ENCODE measurements at regions not wholly inside any gene's neighbourhood (a gene's known extent, or its start where the extent isn't known, plus 50 kb on each side); places are given as distances from the start of the nearest gene placed in this dataset.

DNA sequence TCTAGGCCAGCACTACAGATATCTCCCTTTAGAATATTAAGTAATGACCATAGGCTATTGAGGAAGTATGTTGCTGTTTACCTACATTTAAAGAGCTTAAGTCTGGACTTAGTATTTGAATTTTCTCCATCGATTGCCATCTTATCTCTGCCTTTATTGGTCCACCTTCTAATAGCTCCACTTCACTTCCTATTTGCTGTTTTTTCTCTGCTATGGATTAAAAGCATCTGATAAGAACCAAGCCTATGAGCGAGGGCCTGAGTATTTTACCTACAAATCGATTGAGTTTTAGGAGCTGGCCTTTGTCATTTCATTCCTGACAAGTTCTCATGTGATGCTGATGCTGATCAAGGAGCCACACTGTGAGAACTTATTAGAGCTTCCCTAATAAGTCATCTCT, 52.6 kb upstream of the AKAP13 start:
- TF ChIP-seq, protein P1, sequence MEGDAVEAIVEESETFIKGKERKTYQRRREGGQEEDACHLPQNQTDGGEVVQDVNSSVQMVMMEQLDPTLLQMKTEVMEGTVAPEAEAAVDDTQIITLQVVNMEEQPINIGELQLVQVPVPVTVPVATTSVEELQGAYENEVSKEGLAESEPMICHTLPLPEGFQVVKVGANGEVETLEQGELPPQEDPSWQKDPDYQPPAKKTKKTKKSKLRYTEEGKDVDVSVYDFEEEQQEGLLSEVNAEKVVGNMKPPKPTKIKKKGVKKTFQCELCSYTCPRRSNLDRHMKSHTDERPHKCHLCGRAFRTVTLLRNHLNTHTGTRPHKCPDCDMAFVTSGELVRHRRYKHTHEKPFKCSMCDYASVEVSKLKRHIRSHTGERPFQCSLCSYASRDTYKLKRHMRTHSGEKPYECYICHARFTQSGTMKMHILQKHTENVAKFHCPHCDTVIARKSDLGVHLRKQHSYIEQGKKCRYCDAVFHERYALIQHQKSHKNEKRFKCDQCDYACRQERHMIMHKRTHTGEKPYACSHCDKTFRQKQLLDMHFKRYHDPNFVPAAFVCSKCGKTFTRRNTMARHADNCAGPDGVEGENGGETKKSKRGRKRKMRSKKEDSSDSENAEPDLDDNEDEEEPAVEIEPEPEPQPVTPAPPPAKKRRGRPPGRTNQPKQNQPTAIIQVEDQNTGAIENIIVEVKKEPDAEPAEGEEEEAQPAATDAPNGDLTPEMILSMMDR (IDR thresholded peaks at IDR 0.05), result no peak

DNA sequence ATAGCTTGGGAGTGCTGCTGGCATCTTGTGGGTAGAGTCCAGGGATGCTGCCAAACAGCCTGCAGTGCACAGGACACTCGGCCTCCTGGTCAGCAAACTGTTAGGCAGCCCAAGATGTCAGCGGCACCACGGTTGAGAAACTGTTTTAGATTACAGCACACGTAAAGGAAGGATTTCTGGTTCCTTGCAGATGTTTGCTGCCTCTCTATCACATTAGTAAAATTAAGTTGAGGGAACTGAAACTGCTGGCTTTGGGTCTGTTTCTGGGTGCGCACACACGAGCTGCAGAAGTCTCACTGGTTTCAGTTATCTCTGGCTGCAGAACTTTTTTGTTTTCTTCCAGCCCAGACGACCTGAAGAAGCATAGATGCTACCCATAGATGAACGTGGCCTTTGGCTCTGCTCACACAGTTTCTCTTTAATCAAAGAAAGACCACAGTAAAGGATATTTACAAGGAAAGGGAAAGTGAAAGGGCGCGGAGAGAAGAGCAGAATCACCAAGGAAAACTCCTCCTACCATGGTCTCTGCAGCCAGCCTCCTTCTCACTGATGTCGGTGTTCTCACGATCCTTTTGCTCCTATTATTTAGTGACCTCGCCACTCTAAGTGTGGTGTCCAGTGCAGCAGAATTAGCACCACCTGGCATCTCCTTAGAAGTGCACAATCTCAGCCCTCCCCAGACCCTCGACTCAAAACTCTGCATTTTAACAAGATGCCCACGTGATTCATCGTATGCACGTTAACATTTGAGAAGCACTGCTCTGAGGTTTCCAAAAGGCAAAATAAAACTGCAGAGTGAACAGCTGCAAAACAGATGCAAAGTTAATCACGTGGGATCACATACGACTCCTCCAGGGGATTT, 50.6 kb upstream of the AKAP13 start:
- TF ChIP-seq, protein P1 (IDR thresholded peaks at IDR 0.05), result no peak
